Hepatic stellate cell (primary cell): ENCODE measurements at regions not wholly inside any gene's neighbourhood (a gene's known extent, or its start where the extent isn't known, plus 50 kb on each side); places are given as distances from the start of the nearest gene placed in this dataset.

Experiments
- DNase-seq: peaks from one replicate; pipeline ENCODE4 v3.0.0; 2011; ENCODE audit warnings: low spot score

DNA sequence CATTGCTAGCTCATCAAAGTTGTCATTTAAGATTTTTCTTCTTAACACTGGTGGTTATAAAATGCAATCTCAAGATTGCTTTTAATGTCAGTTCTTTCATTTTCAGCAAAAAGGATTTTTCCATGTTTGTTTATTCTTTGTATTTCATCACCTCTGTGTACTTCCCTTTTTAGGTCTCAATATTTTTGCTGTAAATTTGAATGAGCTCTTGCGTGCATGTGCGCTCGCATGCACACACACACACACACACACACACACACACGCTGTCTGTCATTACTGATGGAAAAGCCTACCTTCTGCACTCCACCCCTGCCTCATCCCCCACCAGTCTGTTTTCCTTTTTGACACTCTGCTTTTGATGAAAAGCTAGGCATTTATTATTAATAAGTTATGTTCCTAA lies 85.3 kb upstream of the FYN start:
- no peak for DNase-seq

DNA sequence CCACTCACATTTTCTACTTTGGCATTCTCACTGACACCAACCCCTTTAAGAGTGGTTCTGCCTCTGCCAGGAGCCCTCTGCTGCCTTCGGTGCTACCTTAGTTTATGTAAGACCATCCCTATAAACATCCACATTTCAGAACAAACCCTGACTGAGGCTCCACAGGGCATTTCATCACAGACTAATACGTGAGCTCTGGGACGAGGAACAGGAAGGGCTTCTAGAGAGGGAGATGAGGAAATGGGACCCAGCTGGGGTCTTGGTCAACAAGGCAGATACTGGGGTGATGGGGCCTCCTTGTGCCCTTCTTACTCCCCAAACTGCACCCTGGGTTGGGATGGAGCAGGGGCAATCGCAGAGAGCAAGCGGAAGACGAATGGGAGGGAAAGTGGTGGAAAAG lies 86.5 kb upstream of the FYN start:
- DNase-seq = no peak

- DNase-seq = no peak
These were observed 86.8 kb upstream of the CCN6 start for GRCh38 chr6:111967131-111967530.

GRCh38 chr6:111970426-111970825 lies 83.5 kb upstream of the CCN6 start:
- DNase-seq = no peak

GRCh38 chr6:111971181-111971841 lies 82.6 kb upstream of the CCN6 start:
- no peak for DNase-seq

GRCh38 chr6:111971866-111972532 lies 81.9 kb upstream of the CCN6 start:
- no peak for DNase-seq

- no peak for DNase-seq
These were observed 81.2 kb upstream of the CCN6 start for GRCh38 chr6:111972745-111973117.

DNA sequence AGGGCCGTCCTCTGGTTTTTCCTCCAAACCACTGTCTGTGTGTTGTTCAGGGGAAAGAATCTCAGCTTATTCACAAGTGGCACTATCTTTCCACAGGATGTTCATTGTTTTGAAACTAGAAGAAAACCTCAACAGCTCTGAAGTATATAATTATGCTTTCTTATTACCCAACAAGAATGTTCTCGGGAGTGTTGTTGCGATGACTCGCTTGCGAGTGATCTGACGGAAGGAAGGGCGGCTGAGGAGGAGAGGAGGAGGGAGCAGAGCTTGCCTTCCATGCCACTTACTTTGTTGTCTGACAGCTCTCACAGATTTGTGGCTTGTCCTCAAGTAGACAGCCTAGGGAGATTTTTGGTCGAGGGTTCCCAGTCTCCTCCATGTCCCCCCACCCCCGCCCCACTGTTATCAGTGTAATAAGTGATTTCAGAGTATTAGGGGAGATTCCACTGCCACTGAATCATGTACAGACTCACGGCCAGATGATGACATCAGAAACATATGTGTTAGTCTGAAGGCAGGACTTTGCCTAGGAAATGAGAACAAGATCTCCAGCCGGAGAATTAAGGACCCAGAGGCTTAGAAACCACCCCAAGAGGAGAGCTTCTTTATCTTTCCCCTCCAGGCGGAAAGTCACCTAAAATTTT lies 80.7 kb upstream of the CCN6 start:
- DNase-seq = peak; percentile 71

- DNase-seq = no peak
These were observed 79.8 kb upstream of the CCN6 start for GRCh38 chr6:111973927-111974639.

DNA sequence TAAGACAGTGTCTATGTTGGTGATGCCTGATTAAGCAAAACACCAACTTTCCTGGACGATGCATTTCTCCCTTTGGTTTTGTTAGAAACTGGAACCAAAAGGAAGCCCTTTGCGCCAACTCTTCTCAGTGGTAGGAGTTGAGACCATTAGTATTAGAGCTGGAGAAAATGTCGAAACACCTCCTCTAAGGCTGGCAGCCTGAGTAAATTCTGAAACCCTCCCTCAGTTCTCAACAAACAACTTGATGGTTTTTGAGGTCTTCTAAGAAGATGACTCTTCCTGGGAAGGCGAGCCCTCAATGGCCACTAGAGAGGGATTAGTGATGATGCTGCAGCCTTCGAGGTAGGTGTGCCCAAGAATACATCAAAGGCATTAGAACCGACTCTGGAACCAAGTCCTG lies 78.4 kb upstream of the CCN6 start:
- no peak for DNase-seq

GRCh38 chr6:111976139-111976538 lies 77.8 kb upstream of the CCN6 start:
- DNase-seq = no peak

- DNase-seq = no peak
These were observed 75.3 kb upstream of the CCN6 start for GRCh38 chr6:111978532-111979149.

GRCh38 chr6:111979633-111980032 lies 74.3 kb upstream of the CCN6 start:
- DNase-seq = no peak

DNA sequence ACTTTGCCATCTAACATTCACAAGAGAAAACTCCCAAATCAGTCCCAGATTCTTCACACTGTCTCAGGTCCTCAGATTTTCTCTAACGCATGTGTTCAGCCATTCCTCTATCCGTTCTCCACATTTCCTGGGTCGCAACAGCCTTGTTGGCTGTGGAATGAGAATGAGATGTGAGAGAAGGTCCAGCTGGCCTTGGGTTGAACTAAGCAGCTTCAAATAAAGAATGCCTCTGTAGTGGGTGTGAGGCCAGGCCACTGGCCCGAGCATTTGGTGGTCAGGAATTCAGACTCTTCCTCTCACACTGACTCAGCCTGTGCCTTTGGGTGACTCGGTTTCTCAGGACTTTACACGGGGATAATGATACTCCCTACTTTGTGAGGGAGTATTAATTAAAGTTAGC lies 73.8 kb upstream of the CCN6 start:
- no peak for DNase-seq

DNA sequence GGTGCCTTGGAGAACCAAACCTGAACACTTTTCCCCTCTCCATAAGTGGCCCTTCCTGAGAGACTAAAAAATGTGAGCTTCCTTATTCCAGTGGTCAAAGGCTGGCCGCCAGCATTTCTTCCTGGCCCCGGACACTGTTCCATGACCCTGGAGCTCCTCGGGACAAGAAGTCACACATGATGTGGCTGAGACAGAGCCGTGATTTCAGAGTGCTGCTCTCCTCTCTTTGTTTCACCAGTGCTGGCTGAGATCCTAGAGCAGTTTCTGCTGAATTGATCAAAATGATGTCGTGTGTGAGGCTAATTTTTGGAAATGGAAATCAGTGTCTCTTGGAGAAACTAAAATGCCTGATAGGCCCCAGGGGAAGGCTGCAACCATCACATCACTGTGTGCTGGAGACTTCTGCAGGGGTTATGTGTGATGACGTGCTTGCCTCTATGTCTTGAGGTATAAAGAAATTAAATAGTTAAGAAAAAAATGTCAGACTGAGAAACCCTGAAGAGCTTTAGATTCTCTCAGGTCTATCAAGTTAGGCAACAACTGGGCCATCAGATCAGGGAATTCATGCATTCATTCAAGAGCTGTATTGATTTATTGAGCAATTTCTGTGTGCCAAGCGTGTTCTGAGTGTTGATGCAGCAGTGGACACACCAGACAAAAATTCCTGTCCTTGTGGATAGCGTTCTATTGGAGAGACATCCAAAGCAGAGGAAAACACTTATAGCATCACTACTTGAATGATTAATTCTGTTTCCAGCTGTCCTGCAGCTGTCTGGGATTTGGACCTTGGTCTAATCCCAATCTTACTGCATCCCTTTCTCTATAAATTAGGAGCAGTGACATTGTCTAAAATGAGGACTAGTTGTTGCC lies 72.7 kb upstream of the CCN6 start:
- no peak for DNase-seq

- no peak for DNase-seq
These were observed 71.2 kb upstream of the CCN6 start for GRCh38 chr6:111982681-111983080.

- DNase-seq = no peak
These were observed 70.7 kb upstream of the CCN6 start for GRCh38 chr6:111983193-111983592.

DNA sequence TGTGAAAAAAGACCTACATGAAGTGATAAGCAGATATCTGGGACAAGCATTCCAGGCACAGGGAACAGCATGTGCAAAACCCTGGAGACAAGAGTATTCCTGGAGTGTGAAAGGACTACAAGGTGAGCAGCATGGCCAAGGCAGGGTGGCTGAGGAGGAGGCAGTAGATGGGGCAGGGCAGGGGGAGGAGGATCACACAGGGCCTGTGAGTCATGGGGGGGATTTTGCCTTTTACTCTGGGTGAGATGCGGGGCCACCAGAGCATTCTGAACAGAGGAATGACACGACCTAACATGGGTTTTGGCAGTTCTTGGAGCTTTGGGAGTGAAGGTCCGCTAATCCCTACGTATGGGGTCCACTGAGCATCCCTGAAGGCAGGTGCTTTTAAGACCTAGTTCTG lies 69.8 kb upstream of the CCN6 start:
- DNase-seq = no peak

DNA sequence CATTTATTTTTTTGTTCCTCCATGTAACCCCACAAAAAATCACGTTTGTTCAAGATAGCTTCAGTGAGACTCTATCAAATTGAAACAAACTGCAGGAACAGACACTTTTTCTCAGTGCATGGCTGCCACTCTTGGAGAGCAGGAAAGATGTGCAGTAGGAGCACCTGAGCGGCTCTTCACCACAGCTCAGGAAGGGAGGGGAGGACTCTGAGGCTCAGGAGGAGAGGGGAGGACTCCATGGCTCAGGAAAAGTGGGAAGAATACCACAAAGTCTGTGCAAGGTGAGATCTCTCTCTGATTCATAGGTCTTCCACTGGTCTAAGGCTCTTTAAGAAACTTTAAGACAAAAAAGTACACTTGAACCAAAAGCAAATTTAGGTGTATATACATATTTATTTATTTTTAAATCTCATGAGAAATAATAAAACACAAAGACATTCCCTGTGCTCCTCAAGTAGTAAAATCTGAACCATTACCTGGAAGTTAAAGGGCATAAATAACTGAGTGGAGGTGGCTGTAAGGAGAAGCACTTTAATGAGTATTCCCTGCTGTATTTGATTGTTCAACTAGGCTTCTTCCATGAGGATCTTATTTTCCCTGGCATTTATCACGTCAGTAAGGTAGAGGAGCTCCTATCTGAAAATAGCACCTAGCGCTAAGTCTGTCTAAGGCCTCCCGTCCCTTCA lies 69.2 kb upstream of the CCN6 start:
- no peak for DNase-seq

DNA sequence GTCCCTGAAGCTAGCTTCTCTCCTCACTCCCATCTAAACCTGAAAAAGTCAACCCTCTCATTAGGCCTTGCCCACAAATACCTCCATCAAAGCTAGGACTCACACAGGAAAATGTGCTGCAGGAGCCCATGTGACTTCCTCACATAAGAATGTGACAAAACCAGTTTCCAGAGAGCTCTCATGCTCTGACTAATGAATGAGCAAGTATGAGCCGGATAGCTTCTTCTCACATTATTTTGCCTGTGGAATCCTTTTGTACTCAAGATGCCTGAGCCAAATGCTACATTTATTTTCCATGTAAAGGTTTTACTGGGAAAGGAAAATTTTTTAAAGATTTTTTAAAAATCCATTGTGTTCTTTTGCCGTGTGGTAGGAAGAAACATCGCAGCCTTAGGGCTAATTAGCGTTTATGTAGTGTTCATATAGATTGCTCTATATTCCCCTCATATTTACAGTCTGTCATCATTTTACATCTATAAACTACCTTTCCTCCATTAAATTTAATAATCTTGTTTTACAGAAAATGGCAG lies 68.6 kb upstream of the CCN6 start:
- peak; percentile 52 for DNase-seq

GRCh38 chr6:111986651-111987050 lies 67.3 kb upstream of the CCN6 start:
- no peak for DNase-seq
